Endothelial cell (in vitro differentiated cells): ENCODE measurements at regions not wholly inside any gene's neighbourhood (a gene's known extent, or its start where the extent isn't known, plus 50 kb on each side); places are given as distances from the start of the nearest gene placed in this dataset.

Experiments
- DNase-seq: peaks from one replicate; pipeline ENCODE4 v3.0.0; 2021; ENCODE audit warnings: low spot score
- H3K27ac Mint-ChIP-seq: one replicate; pipeline ENCODE4 v1.8.0; 2021; ENCODE audit warnings: mixed read lengths, inconsistent platforms; ENCODE audit not compliant: unreplicated experiment
- H3K27me3 Mint-ChIP-seq: one replicate; pipeline ENCODE4 v1.8.0; 2021; ENCODE audit warnings: mild to moderate bottlenecking, moderate library complexity, mixed read lengths, inconsistent platforms; ENCODE audit not compliant: unreplicated experiment
- H3K36me3 Mint-ChIP-seq: one replicate; pipeline ENCODE4 v1.8.0; 2021; ENCODE audit warnings: mild to moderate bottlenecking, low read depth, mixed read lengths, inconsistent platforms; ENCODE audit not compliant: unreplicated experiment
- H3K4me1 Mint-ChIP-seq: one replicate; pipeline ENCODE4 v1.8.0; 2021; ENCODE audit warnings: mild to moderate bottlenecking, mixed read lengths, inconsistent platforms; ENCODE audit not compliant: unreplicated experiment
- H3K4me3 Mint-ChIP-seq: one replicate; pipeline ENCODE4 v1.8.0; 2021; ENCODE audit warnings: mild to moderate bottlenecking, mixed read lengths, inconsistent platforms; ENCODE audit not compliant: unreplicated experiment
- H3K9me3 Mint-ChIP-seq: one replicate; pipeline ENCODE4 v1.8.0; 2021; ENCODE audit warnings: mixed read lengths, inconsistent platforms; ENCODE audit not compliant: unreplicated experiment
- TF ChIP-seq, protein P1 (sequence below): fragments of 200-600 bp; sonication (generic); IDR thresholded peaks from one replicate; pipeline ENCODE4 v1.5.0; 2021; ENCODE audit warnings: antibody characterized with exemption; ENCODE audit not compliant: unreplicated experiment

GRCh38 chr20:58004146-58004545 lies 224.3 kb downstream of the ANKRD60 start:
- Mint-ChIP-seq H3K36me3 (no peaks in the 10 kb centered on the region), H3K27ac (no peak overlapping the region), H3K27me3 (peaks cover 2% of the 10 kb centered on the region), H3K4me1 (peaks cover 14% of the 10 kb centered on the region), H3K9me3 (no peaks in the 10 kb centered on the region), H3K4me3 (no peak overlapping the region)
- TF ChIP-seq, protein P1, sequence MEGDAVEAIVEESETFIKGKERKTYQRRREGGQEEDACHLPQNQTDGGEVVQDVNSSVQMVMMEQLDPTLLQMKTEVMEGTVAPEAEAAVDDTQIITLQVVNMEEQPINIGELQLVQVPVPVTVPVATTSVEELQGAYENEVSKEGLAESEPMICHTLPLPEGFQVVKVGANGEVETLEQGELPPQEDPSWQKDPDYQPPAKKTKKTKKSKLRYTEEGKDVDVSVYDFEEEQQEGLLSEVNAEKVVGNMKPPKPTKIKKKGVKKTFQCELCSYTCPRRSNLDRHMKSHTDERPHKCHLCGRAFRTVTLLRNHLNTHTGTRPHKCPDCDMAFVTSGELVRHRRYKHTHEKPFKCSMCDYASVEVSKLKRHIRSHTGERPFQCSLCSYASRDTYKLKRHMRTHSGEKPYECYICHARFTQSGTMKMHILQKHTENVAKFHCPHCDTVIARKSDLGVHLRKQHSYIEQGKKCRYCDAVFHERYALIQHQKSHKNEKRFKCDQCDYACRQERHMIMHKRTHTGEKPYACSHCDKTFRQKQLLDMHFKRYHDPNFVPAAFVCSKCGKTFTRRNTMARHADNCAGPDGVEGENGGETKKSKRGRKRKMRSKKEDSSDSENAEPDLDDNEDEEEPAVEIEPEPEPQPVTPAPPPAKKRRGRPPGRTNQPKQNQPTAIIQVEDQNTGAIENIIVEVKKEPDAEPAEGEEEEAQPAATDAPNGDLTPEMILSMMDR: no peak
- no peak for DNase-seq

DNA sequence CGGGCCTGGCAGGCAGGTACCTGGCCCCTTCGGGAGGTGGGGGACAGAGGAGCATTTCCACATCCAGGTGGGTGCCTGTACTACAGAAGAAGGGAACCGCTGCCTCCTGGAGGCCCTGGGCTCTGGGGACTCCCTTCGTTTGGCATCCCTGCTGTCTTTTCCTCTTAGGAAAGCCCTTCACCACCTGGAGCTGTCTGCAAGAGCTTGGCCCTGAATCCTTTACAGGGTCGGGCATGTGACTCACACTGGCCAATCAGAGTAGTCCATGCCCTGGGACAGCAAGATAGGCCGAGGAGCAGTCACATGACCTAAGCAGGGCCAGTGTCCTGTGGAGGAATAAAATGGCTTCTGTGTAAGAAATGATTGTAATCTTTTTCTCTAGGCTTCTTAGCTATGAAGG lies 224.9 kb downstream of the ANKRD60 start:
- Mint-ChIP-seq H3K4me1 (peaks cover 20% of the 10 kb centered on the region), H3K27me3 (peaks cover 2% of the 10 kb centered on the region), H3K36me3 (no peaks in the 10 kb centered on the region), H3K4me3 (no peak overlapping the region), H3K9me3 (no peaks in the 10 kb centered on the region), H3K27ac (no peak overlapping the region)
- DNase-seq: no peak
- TF ChIP-seq, protein P1: no peak

DNA sequence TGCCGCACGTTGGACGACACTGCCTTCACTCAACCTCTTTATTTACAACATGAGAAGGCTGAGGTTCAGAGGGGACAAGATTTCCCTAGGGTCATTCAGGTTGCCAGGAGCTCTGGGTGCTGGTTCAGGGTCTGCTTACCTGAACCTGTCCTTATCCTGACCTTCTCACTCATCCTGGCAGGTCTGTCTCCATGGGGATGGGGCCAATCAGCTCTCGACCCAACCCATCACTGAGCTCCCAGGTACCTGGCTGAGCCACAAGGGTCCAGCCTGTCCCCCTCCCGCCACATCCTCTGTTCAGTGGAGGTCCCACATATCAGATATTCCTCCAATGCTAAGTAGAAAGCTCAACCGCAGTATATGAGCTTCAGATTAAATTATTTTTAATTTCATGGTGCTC lies 225.6 kb downstream of the ANKRD60 start:
- H3K9me3 Mint-ChIP-seq: no peaks in the 10 kb centered on the region
- no peak overlapping the region for H3K4me3 Mint-ChIP-seq
- no peak for DNase-seq
- no peak overlapping the region for H3K27ac Mint-ChIP-seq
- H3K36me3 Mint-ChIP-seq: no peaks in the 10 kb centered on the region
- TF ChIP-seq, protein P1: no peak
- H3K27me3 Mint-ChIP-seq: peaks cover 2% of the 10 kb centered on the region
- peaks cover 26% of the 10 kb centered on the region for H3K4me1 Mint-ChIP-seq

GRCh38 chr20:58001946-58002345 lies 226.5 kb downstream of the ANKRD60 start:
- peaks cover 2% of the 10 kb centered on the region for H3K27me3 Mint-ChIP-seq
- H3K36me3 Mint-ChIP-seq: no peaks in the 10 kb centered on the region
- no peaks in the 10 kb centered on the region for H3K9me3 Mint-ChIP-seq
- H3K4me3 Mint-ChIP-seq: no peak overlapping the region
- peaks cover 27% of the 10 kb centered on the region for H3K4me1 Mint-ChIP-seq
- no peak overlapping the region for H3K27ac Mint-ChIP-seq
- no peak for DNase-seq
- TF ChIP-seq, protein P1: no peak

DNA sequence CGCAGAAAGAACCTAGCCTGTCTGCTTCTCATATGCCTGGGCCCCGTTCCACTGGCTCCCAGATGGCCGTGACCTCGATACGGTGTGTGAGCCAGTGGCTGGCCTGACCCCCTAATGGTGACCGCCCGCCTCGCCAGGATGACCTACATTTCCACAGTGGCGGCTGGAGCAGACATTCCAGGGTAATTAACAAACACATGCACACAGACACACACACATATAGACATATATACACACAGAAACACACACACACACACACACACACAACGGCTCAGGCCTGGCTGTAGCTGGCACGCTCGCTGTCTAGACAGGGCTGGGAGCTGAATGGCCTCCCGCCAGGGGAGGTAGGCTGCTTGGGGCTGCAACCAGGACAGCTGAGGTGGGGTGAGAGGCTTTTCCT lies 227.1 kb downstream of the ANKRD60 start:
- Mint-ChIP-seq H3K4me3 (no peak overlapping the region), H3K36me3 (no peaks in the 10 kb centered on the region), H3K27me3 (peaks cover 2% of the 10 kb centered on the region), H3K4me1 (peaks cover 30% of the 10 kb centered on the region), H3K27ac (no peak overlapping the region), H3K9me3 (no peaks in the 10 kb centered on the region)
- TF ChIP-seq, protein P1: no peak
- no peak for DNase-seq
